DOHH2 (cell line): ENCODE measurements at regions not wholly inside any gene's neighbourhood (a gene's known extent, or its start where the extent isn't known, plus 50 kb on each side); places are given as distances from the start of the nearest gene placed in this dataset.

ENCODE experiments used
- H3F3A ChIP-seq: fragments of 200-600 bp; sonication (generic), shearing (Covaris generic); 2 replicates; pipeline ENCODE4 v1.6.0; 2016; ENCODE audit warnings: antibody characterized with exemption, mild to moderate bottlenecking; ENCODE audit not compliant: control insufficient read depth, insufficient read depth
- H3K27ac ChIP-seq: fragments of 200-600 bp; sonication (generic); 2 replicates; pipeline ENCODE4 v1.5.1; 2014; ENCODE audit warnings: low read depth, mild to moderate bottlenecking, low read length, moderate library complexity
- H3K27me3 ChIP-seq: fragments of 200-600 bp; sonication (generic); 2 replicates; pipeline ENCODE4 v1.6.1; 2014; ENCODE audit warnings: mild to moderate bottlenecking, low read length, mixed read lengths; ENCODE audit not compliant: control insufficient read depth
- H3K36me3 ChIP-seq: fragments of 200-600 bp; sonication (generic); 2 replicates; pipeline ENCODE4 v1.6.1; 2014; ENCODE audit warnings: mild to moderate bottlenecking, low read length, moderate library complexity, mixed read lengths; ENCODE audit not compliant: control insufficient read depth
- H3K4me1 ChIP-seq: fragments of 200-600 bp; sonication (generic); 2 replicates; pipeline ENCODE4 v1.6.1; 2014; ENCODE audit warnings: mild to moderate bottlenecking, low read length, mixed read lengths; ENCODE audit not compliant: control insufficient read depth
- H3K4me2 ChIP-seq: fragments of 200-600 bp; sonication (generic); 2 replicates; pipeline ENCODE4 v1.6.0; 2014; ENCODE audit warnings: mild to moderate bottlenecking, low read length, moderate library complexity
- H3K4me3 ChIP-seq: fragments of 200-600 bp; sonication (generic); 2 replicates; pipeline ENCODE4 v1.5.1; 2014; ENCODE audit warnings: mild to moderate bottlenecking, low read length, mixed read lengths
- H3K79me2 ChIP-seq: fragments of 200-600 bp; sonication (generic); 2 replicates; pipeline ENCODE4 v1.6.1; 2014; ENCODE audit warnings: mild to moderate bottlenecking, low read length, mixed read lengths; ENCODE audit not compliant: control insufficient read depth
- H3K9me2 ChIP-seq: fragments of 200-600 bp; sonication (generic); replicated peaks from 2 replicates; pipeline ENCODE4 v1.6.1; 2014; ENCODE audit warnings: mild to moderate bottlenecking, low read length, mixed read lengths; ENCODE audit not compliant: control insufficient read depth
- H3K9me3 ChIP-seq: fragments of 200-600 bp; sonication (generic); 2 replicates; pipeline ENCODE4 v1.6.1; 2014; ENCODE audit warnings: antibody characterized with exemption, low read length, mixed read lengths; ENCODE audit not compliant: control insufficient read depth, insufficient read depth
- H4K20me1 ChIP-seq: fragments of 200-600 bp; sonication (generic); 2 replicates; pipeline ENCODE4 v1.6.0; 2014; ENCODE audit warnings: low read depth, mild to moderate bottlenecking, antibody characterized with exemption, low read length, moderate library complexity; ENCODE audit not compliant: control insufficient read depth, insufficient read depth
- CTCF ChIP-seq: fragments of 200-600 bp; sonication (generic); IDR thresholded peaks from one replicate; pipeline ENCODE4 v1.5.1; 2014; ENCODE audit warnings: antibody characterized with exemption, mild to moderate bottlenecking, low read depth, low read length; ENCODE audit not compliant: poor library complexity, severe bottlenecking
- EZH2phosphoT487 ChIP-seq: fragments of 200-600 bp; sonication (generic); IDR thresholded peaks from 2 replicates; pipeline ENCODE4 v1.6.1; 2017; ENCODE audit warnings: borderline replicate concordance, mild to moderate bottlenecking, antibody characterized with exemption, low read length, moderate library complexity, mixed read lengths

- no peak for TF ChIP-seq CTCF
- no peak for TF ChIP-seq EZH2phosphoT487
- Histone ChIP-seq H3K9me2 (no peaks in the 10 kb centered on the region), H3K79me2 (no peaks in the 10 kb centered on the region), H3K4me3 (no peak overlapping the region), H3K4me2 (no peak overlapping the region), H4K20me1 (no peaks in the 10 kb centered on the region), H3K27me3 (no peaks in the 10 kb centered on the region), H3F3A (no peaks in the 10 kb centered on the region), H3K4me1 (no peaks in the 10 kb centered on the region), H3K27ac (no peak overlapping the region), H3K36me3 (no peaks in the 10 kb centered on the region), H3K9me3 (peaks cover 2% of the 10 kb centered on the region; the same call in 1 of the 2 replicates)
Observed at GRCh38 chr19:28196101-28196500, 1016.9 kb downstream of the UQCRFS1 start.

- Histone ChIP-seq H3K9me2 (no peaks in the 10 kb centered on the region), H3K4me2 (no peak overlapping the region), H3K9me3 (no peaks in the 10 kb centered on the region), H3K79me2 (no peaks in the 10 kb centered on the region), H3F3A (no peaks in the 10 kb centered on the region), H3K36me3 (no peaks in the 10 kb centered on the region), H3K4me3 (no peak overlapping the region), H3K4me1 (no peaks in the 10 kb centered on the region), H3K27ac (no peak overlapping the region), H4K20me1 (no peaks in the 10 kb centered on the region), H3K27me3 (no peaks in the 10 kb centered on the region)
- TF ChIP-seq CTCF (no peak), EZH2phosphoT487 (no peak)
Observed at GRCh38 chr19:28185646-28186045, 1027.3 kb downstream of the UQCRFS1 start.

DNA sequence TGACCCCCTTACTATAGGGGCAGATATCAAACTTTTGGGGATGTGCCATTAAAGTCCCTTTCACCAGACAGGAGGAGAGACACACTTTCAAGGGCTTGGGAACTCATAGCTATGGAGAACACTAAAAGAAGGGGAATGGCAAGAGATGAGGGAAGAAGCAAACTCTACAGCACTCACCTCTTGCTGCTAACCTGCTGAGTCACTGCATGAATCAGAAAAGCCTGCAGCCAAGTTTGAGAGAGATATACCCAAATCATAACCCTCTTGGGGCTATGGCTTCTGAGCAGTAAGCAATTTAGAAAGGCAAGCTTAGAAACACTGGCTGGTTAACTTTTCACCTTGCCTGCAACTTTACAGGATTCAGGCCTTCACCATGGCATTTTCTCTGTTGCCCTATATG, 1028.0 kb downstream of the UQCRFS1 start:
- H4K20me1 ChIP-seq: no peaks in the 10 kb centered on the region
- no peaks in the 10 kb centered on the region for H3K27me3 ChIP-seq

More for the DNA sequence above, 1028.0 kb downstream of the UQCRFS1 start:
- Histone ChIP-seq H3K27ac (no peak overlapping the region), H3K9me2 (no peaks in the 10 kb centered on the region), H3K79me2 (no peaks in the 10 kb centered on the region), H3K4me1 (no peaks in the 10 kb centered on the region), H3F3A (no peaks in the 10 kb centered on the region), H3K4me2 (no peak overlapping the region), H3K9me3 (no peaks in the 10 kb centered on the region), H3K36me3 (no peaks in the 10 kb centered on the region), H3K4me3 (no peak overlapping the region)
- TF ChIP-seq EZH2phosphoT487 (no peak), CTCF (no peak)
